ENCODE measurements at regions not wholly inside any gene's neighbourhood (a gene's known extent, or its start where the extent isn't known, plus 50 kb on each side); places are given as distances from the start of the nearest gene placed in this dataset.

- DNase-seq, result no peak
- Histone ChIP-seq H3K27me3 (ENCODE audit: low read depth) (peaks cover 20% of the 10 kb centered on the region), H3K27ac (replicated peaks) (no peak overlapping the region), H3K4me1 (no peaks in the 10 kb centered on the region), H3K4me3 (no peak overlapping the region), H3K9me3 (replicated peaks) (no peaks in the 10 kb centered on the region), H3K36me3 (no peaks in the 10 kb centered on the region)
- no peak for TF ChIP-seq CTCF (IDR thresholded peaks at IDR 0.05; ENCODE audit: borderline replicate concordance)
- intact Hi-C loops (cut with micrococcal nuclease), result no loop called here
These were observed 108.0 kb upstream of the COX10 start for GRCh38 chr17:13961265-13961664.

- Histone ChIP-seq H3K27ac (replicated peaks) (no peak overlapping the region), H3K4me3 (no peak overlapping the region), H3K9me3 (replicated peaks) (no peaks in the 10 kb centered on the region), H3K36me3 (no peaks in the 10 kb centered on the region), H3K4me1 (no peaks in the 10 kb centered on the region), H3K27me3 (ENCODE audit: low read depth) (peaks cover 24% of the 10 kb centered on the region)
- TF ChIP-seq CTCF (IDR thresholded peaks at IDR 0.05; ENCODE audit: borderline replicate concordance), result no peak
- intact Hi-C loops (cut with micrococcal nuclease), result no loop called here
- no peak for DNase-seq
These were observed 106.5 kb upstream of the COX10 start for GRCh38 chr17:13962716-13963240.

- intact Hi-C loops (cut with micrococcal nuclease), result no loop called here
- TF ChIP-seq CTCF (IDR thresholded peaks at IDR 0.05; ENCODE audit: borderline replicate concordance), result no peak
- Histone ChIP-seq H3K36me3 (no peaks in the 10 kb centered on the region), H3K9me3 (replicated peaks) (no peaks in the 10 kb centered on the region), H3K27ac (replicated peaks) (no peak overlapping the region), H3K4me3 (no peak overlapping the region), H3K27me3 (ENCODE audit: low read depth) (peaks cover 24% of the 10 kb centered on the region), H3K4me1 (no peaks in the 10 kb centered on the region)
- DNase-seq, result no peak
These were observed 101.9 kb upstream of the COX10 start for GRCh38 chr17:13967416-13967815.

GRCh38 chr17:13970531-13970930 is 98.8 kb upstream of the COX10 start:
- H3K9me3 ChIP-seq (replicated peaks), result no peaks in the 10 kb centered on the region
- peaks cover 11% of the 10 kb centered on the region for H3K27me3 ChIP-seq (ENCODE audit: low read depth)
- DNase-seq, result no peak
- no peak overlapping the region for H3K4me3 ChIP-seq
- H3K27ac ChIP-seq (replicated peaks), result no peak overlapping the region
- intact Hi-C loops (cut with micrococcal nuclease), result no loop called here
- TF ChIP-seq CTCF (IDR thresholded peaks at IDR 0.05; ENCODE audit: borderline replicate concordance), result no peak
- no peaks in the 10 kb centered on the region for H3K4me1 ChIP-seq
- no peaks in the 10 kb centered on the region for H3K36me3 ChIP-seq

- no peak overlapping the region for H3K27ac ChIP-seq (replicated peaks)
- H3K4me1 ChIP-seq, result no peaks in the 10 kb centered on the region
- no peaks in the 10 kb centered on the region for H3K9me3 ChIP-seq (replicated peaks)
- H3K4me3 ChIP-seq, result no peak overlapping the region
- intact Hi-C loops (cut with micrococcal nuclease), result no loop called here
- TF ChIP-seq CTCF (IDR thresholded peaks at IDR 0.05; ENCODE audit: borderline replicate concordance), result no peak
- no peak for DNase-seq
- no peaks in the 10 kb centered on the region for H3K27me3 ChIP-seq (ENCODE audit: low read depth)
- H3K36me3 ChIP-seq, result no peaks in the 10 kb centered on the region
These were observed 95.2 kb upstream of the COX10 start for GRCh38 chr17:13973960-13974651.
